GM12878 (cell line): ENCODE measurements at regions not wholly inside any gene's neighbourhood (a gene's known extent, or its start where the extent isn't known, plus 50 kb on each side); places are given as distances from the start of the nearest gene placed in this dataset.

Source experiments
- ATAC-seq: fragments of 200-7000 bp; cut with Tn5 transposase; 3 replicates; pipeline ENCODE4 v1.9.1; 2020; ENCODE audit warnings: mild to moderate bottlenecking, moderate library complexity
- BruUV-seq: library from RNA; stranded (reverse); fragments of 400-500 nt; replicated peaks from 2 replicates; lab custom pipeline; 2021; lab: Mats Ljungman, UMichigan
- CTCF ChIA-PET: fragments of 300-600 bp; sonication (Branson Sonifier 250); formaldehyde crosslinking; extraction: SDS; loops from one replicate; lab custom pipeline; 2021; ENCODE audit warnings: inconsistent platforms; lab: Yijun Ruan, JAX
- POLR2A ChIA-PET: fragments of 350-600 bp; formaldehyde crosslinking; extraction: SDS; loops from one replicate; lab custom pipeline; 2021; ENCODE audit warnings: inconsistent platforms; lab: Charles Lee
- RAD21 ChIA-PET: fragments of 300-600 bp; sonication (Branson Sonifier 250); formaldehyde crosslinking; loops from one replicate; lab custom pipeline; 2023; ENCODE audit warnings: antibody characterized with exemption; ENCODE audit not compliant: unreplicated experiment; lab: Charles Lee
- SMC1A ChIA-PET: fragments of 300-600 bp; sonication (Branson Sonifier 250); formaldehyde crosslinking; loops from one replicate; lab custom pipeline; 2023; ENCODE audit not compliant: unreplicated experiment, uncharacterized antibody; lab: Charles Lee
- DNase-seq: peaks from one replicate; pipeline ENCODE4 v3.0.0-alpha.2; 2011; ENCODE audit warnings: low read depth, low spot score
- FAIRE-seq: peaks from 3 replicates; lab custom pipeline; 2011; peaks lifted over from hg19 to GRCh38; lab: Jason Lieb, UNC
- H2AFZ ChIP-seq: 2 replicates; pipeline ENCODE4 v1.6.0; 2011; ENCODE audit warnings: low read depth, low read length, control low read depth; ENCODE audit not compliant: control insufficient read depth
- H3K27ac ChIP-seq: 2 replicates; pipeline ENCODE4 v1.5.1; 2011; ENCODE audit warnings: control low read depth; ENCODE audit not compliant: control insufficient read depth, insufficient read depth
- H3K27me3 ChIP-seq, 2 experiments: replicated peaks in 1 of 2; 2 replicates each; pipeline versions ENCODE4 v1.6.0 to v1.6.1; 2011; ENCODE audit warnings: low read length in 1 of 2; ENCODE audit not compliant: control insufficient read depth in 2 of 2, insufficient read depth in 2 of 2
- H3K36me3 ChIP-seq, 2 experiments: 2 replicates each; pipeline ENCODE4 v1.5.1; 2011; ENCODE audit warnings: low read length in 1 of 2; ENCODE audit not compliant: control insufficient read depth in 2 of 2, insufficient read depth in 2 of 2
- H3K4me1 ChIP-seq: 2 replicates; pipeline ENCODE4 v1.6.1; 2011; ENCODE audit warnings: mild to moderate bottlenecking, low read length, moderate library complexity, mixed read lengths; ENCODE audit not compliant: control insufficient read depth, insufficient read depth
- H3K4me2 ChIP-seq: 2 replicates; pipeline ENCODE4 v1.6.0; 2011; ENCODE audit warnings: control low read depth; ENCODE audit not compliant: control insufficient read depth, insufficient read depth
- H3K4me3 ChIP-seq: fragments of 200-600 bp; sonication (generic); 2 replicates; pipeline ENCODE4 v1.5.1; 2016
- H3K79me2 ChIP-seq: 2 replicates; pipeline ENCODE4 v1.6.0; 2011; ENCODE audit warnings: low read length; ENCODE audit not compliant: control insufficient read depth, insufficient read depth
- H3K9ac ChIP-seq: 2 replicates; pipeline ENCODE4 v1.8.0; 2011; ENCODE audit warnings: low read length, control low read depth, mixed read lengths; ENCODE audit not compliant: control insufficient read depth, insufficient read depth
- H3K9me3 ChIP-seq: replicated peaks from 3 replicates; pipeline ENCODE4 v1.5.1; 2011; ENCODE audit warnings: mild to moderate bottlenecking, low read length; ENCODE audit not compliant: control insufficient read depth, insufficient read depth
- H4K20me1 ChIP-seq: 2 replicates; pipeline ENCODE4 v1.6.0; 2011; ENCODE audit not compliant: control insufficient read depth, insufficient read depth
- CBX5 ChIP-seq: sonication (generic); IDR thresholded peaks from 2 replicates; pipeline ENCODE4 v1.6.1; 2016; ENCODE audit warnings: low read depth, moderate library complexity, mild to moderate bottlenecking, inconsistent platforms
- MEF2A ChIP-seq: IDR thresholded peaks from 2 replicates; pipeline ENCODE4 v1.6.1; 2011; ENCODE audit warnings: low read depth, mild to moderate bottlenecking, low read length, moderate library complexity; ENCODE audit not compliant: insufficient read depth
- RAD21 ChIP-seq: IDR thresholded peaks from 2 replicates; pipeline ENCODE4 v1.6.1; 2011; ENCODE audit warnings: mild to moderate bottlenecking, low read depth, low read length, moderate library complexity; ENCODE audit not compliant: insufficient read depth
- SMC3 ChIP-seq: IDR thresholded peaks from 2 replicates; pipeline ENCODE4 v1.6.1; 2011; ENCODE audit warnings: low read length, improper control_type of control experiment, borderline replicate concordance
- YY1 ChIP-seq: IDR thresholded peaks from 2 replicates; pipeline ENCODE4 v1.6.1; 2011; ENCODE audit warnings: low read depth, mild to moderate bottlenecking, low read length
- WGBS: methylation state at CpG from one replicate; pipeline ENCODE4 v1.1.6; 2016; ENCODE audit warnings: low lambda C conversion rate; ENCODE audit not compliant: insufficient replicate concordance, insufficient coverage; ENCODE audit errors: missing lambda C conversion rate; 5-methylcytosine and 5-hydroxymethylcytosine counted together
- in situ Hi-C: fragments of 300-500 bp; cut with MboI; formaldehyde crosslinking; loops from 9 replicates; pipeline ENCODE4 v1.14.3; 2018; ENCODE audit warnings: mixed read lengths
- intact Hi-C: fragments of 100-400 bp; cut with micrococcal nuclease; formaldehyde crosslinking; loops from one replicate; pipeline ENCODE4 v1.14.2; 2022; ENCODE audit not compliant: unreplicated experiment
- TF ChIP-seq, protein P1 (sequence below), 3 experiments: IDR thresholded peaks in 2 of 3; conservative IDR thresholded peaks in 1 of 3; 2 replicates each; pipeline ENCODE4 v1.5.1; 2011; ENCODE audit warnings: low read depth in 3 of 3, low read length in 3 of 3, mild to moderate bottlenecking in 3 of 3, control low read depth in 2 of 3, moderate library complexity in 2 of 3, inconsistent platforms in 1 of 3, mixed read lengths in 1 of 3; ENCODE audit not compliant: control insufficient read depth in 2 of 3, insufficient read depth in 1 of 3; ENCODE audit errors: extremely low read depth in 1 of 3

DNA sequence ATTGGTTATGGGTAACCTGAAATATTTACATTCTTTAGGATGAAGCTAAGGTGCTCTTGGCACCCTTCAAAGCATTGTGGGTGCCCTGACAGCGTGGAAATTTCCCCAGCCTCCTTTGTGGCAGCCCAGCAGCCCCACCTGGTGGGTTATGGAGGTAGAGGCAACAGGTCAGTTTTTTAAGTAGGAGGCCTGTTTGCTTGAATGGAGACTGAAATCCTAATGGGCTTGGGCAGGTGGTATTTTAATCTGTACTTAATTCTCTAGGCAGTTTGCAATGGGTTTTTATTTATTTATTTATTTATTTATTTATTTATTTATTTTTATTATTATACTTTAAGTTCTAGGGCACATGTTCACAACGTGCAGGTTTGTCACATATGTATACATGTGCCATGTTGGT is 139.4 kb downstream of the EPC1 start:
- Histone ChIP-seq H3K9me3 (no peaks in the 10 kb centered on the region), H3K27me3 (no peaks in the 10 kb centered on the region), H3K4me1 (no peaks in the 10 kb centered on the region), H2AFZ (no peak overlapping the region; the same call in 1 of the 2 replicates), H3K9ac (no peak overlapping the region), H4K20me1 (no peaks in the 10 kb centered on the region), H3K79me2 (no peaks in the 10 kb centered on the region), H3K36me3 (no peaks in the 10 kb centered on the region), H3K27ac (no peak overlapping the region), H3K4me3 (no peak overlapping the region)
- no TSS peak for BruUV-seq
- POLR2A ChIA-PET: no interaction called here
- no peak for DNase-seq
- CTCF ChIA-PET: interaction anchor here (0.9 to 1.8 kb wide), 4 partner anchors 8 to 345 kb away, joined by 3 to 9 read pairs (median 4); no protein-coding TSS in a partner anchor
- ATAC-seq: peak; percentile 94
- SMC1A ChIA-PET: no interaction called here
- no peak for FAIRE-seq
- in situ Hi-C loops (no loop called here), intact Hi-C loops (loop anchor here (1.0 to 10.0 kb wide), 2 partner anchors 17 to 373 kb away; no protein-coding TSS in a partner anchor)
- RAD21 ChIA-PET: interaction anchor here (0.6 to 0.8 kb wide), 2 partner anchors 8 to 345 kb away, joined by 3 read pairs; no protein-coding TSS in a partner anchor
- WGBS: 53% methylated on average over 2 of the region's 2 CpGs
- TF ChIP-seq, protein P1, sequence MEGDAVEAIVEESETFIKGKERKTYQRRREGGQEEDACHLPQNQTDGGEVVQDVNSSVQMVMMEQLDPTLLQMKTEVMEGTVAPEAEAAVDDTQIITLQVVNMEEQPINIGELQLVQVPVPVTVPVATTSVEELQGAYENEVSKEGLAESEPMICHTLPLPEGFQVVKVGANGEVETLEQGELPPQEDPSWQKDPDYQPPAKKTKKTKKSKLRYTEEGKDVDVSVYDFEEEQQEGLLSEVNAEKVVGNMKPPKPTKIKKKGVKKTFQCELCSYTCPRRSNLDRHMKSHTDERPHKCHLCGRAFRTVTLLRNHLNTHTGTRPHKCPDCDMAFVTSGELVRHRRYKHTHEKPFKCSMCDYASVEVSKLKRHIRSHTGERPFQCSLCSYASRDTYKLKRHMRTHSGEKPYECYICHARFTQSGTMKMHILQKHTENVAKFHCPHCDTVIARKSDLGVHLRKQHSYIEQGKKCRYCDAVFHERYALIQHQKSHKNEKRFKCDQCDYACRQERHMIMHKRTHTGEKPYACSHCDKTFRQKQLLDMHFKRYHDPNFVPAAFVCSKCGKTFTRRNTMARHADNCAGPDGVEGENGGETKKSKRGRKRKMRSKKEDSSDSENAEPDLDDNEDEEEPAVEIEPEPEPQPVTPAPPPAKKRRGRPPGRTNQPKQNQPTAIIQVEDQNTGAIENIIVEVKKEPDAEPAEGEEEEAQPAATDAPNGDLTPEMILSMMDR (IDR thresholded peaks at IDR 0.05 in 2 of 3, conservative IDR thresholded peaks at IDR 0.05 in 1 of 3; ENCODE audit: control insufficient read depth in 2 of 3, extremely low read depth in 1 of 3, insufficient read depth in 1 of 3, low read depth in 3 of 3, low read length in 3 of 3): peak; percentile 61 to 76 (median 74)
- TF ChIP-seq MEF2A (no peak), RAD21 (peak; percentile 84), YY1 (peak; percentile 53; the same call in 1 of the 2 replicates), CBX5 (no peak), SMC3 (peak; percentile 62)
- TF ChIP-seq, all 136 proteins: peak for 4
- no peak overlapping the region for H3K4me2 ChIP-seq
